Vagina (tissue), 2 donors: ENCODE measurements at regions not wholly inside any gene's neighbourhood (a gene's known extent, or its start where the extent isn't known, plus 50 kb on each side); places are given as distances from the start of the nearest gene placed in this dataset.
"Not testable (repeated sequence)": the region's sequence is repeated elsewhere in the genome, so short reads cannot be mapped to it uniquely, and the experiment has no call there.

Source experiments
- DNase-seq, 2 donors: peaks; one replicate each; pipeline ENCODE4 v3.0.0-alpha.2; 2017; ENCODE audit errors: extremely low spot score in 2 of 2
- H3K27ac ChIP-seq: fragments of 200-600 bp; sonication (generic); one replicate; pipeline ENCODE4 v1.5.1; 2019
- H3K27me3 ChIP-seq: fragments of 200-600 bp; sonication (generic); one replicate; pipeline ENCODE4 v1.5.1; 2019
- H3K36me3 ChIP-seq, 2 donors: fragments of 200-600 bp; sonication (generic); one replicate each; pipeline ENCODE4 v1.5.1; 2017 to 2019
- H3K4me1 ChIP-seq: fragments of 200-600 bp; sonication (generic); one replicate; pipeline ENCODE4 v1.5.1; 2019
- H3K4me3 ChIP-seq, 2 donors: fragments of 200-600 bp; sonication (generic); 1 replicate in 1 of 2; 2 replicates in 1 of 2; pipeline ENCODE4 v1.5.1; 2016 to 2019
- H3K9me3 ChIP-seq: fragments of 200-600 bp; sonication (generic); one replicate; pipeline ENCODE4 v1.5.1; 2019
- POLR2A ChIP-seq, 2 donors: fragments of 450-650 bp; IDR thresholded peaks; one replicate each; pipeline ENCODE4 v1.6.1; 2017; ENCODE audit warnings: antibody characterized with exemption in 2 of 2, mild to moderate bottlenecking in 2 of 2, moderate library complexity in 2 of 2
- POLR2AphosphoS5 ChIP-seq, 2 donors: sonication (generic); formaldehyde crosslinking; IDR thresholded peaks; one replicate each; pipeline ENCODE4 v1.9.0; 2017; ENCODE audit warnings: antibody characterized with exemption in 2 of 2, mild to moderate bottlenecking in 2 of 2, low read depth in 1 of 2; ENCODE audit not compliant: insufficient read depth in 1 of 2
- intact Hi-C: fragments of 100-400 bp; cut with DNase I; formaldehyde crosslinking; loops from one replicate; pipeline ENCODE4 v1.15.1; 2023
- TF ChIP-seq, protein P1 (sequence below), 3 experiments: fragments of 450-650 bp in 2 of 3; fragments of 200-600 bp in 1 of 3; sonication (generic) in 1 of 3; IDR thresholded peaks; one replicate each; pipeline ENCODE4 v1.5.1; 2017 to 2019; ENCODE audit warnings: antibody characterized with exemption in 3 of 3, mild to moderate bottlenecking in 2 of 3, moderate library complexity in 2 of 3

DNA sequence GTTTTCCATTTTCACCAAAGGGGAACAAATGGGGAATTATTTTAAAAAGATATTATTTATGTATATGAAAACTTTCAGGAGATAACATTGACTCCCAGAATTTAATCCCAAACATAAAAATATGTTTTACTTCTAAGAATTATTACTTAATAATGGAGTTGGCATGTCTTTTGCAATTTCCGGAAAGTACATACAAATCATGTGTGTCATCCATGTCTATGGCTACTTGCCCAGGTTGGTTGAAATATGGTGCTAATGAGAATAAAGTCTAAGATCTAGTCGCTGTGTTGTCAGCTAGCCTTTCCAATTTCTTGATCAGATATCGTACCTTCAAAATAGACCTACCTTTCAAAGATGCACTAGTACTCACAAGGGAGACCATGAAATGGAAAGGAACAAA lies 1003.2 kb upstream of the PCDH20 start:
- Histone ChIP-seq H3K27ac (no peak overlapping the region), H3K9me3 (no peaks in the 10 kb centered on the region), H3K4me1 (no peaks in the 10 kb centered on the region), H3K4me3 (no peak overlapping the region), H3K36me3 (no peaks in the 10 kb centered on the region), H3K27me3 (no peaks in the 10 kb centered on the region)
- intact Hi-C loops: no loop called here
- no peak for TF ChIP-seq POLR2A (IDR thresholded peaks at IDR 0.05)
- TF ChIP-seq, protein P1, sequence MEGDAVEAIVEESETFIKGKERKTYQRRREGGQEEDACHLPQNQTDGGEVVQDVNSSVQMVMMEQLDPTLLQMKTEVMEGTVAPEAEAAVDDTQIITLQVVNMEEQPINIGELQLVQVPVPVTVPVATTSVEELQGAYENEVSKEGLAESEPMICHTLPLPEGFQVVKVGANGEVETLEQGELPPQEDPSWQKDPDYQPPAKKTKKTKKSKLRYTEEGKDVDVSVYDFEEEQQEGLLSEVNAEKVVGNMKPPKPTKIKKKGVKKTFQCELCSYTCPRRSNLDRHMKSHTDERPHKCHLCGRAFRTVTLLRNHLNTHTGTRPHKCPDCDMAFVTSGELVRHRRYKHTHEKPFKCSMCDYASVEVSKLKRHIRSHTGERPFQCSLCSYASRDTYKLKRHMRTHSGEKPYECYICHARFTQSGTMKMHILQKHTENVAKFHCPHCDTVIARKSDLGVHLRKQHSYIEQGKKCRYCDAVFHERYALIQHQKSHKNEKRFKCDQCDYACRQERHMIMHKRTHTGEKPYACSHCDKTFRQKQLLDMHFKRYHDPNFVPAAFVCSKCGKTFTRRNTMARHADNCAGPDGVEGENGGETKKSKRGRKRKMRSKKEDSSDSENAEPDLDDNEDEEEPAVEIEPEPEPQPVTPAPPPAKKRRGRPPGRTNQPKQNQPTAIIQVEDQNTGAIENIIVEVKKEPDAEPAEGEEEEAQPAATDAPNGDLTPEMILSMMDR (IDR thresholded peaks at IDR 0.05): no peak
- TF ChIP-seq POLR2AphosphoS5 (IDR thresholded peaks at IDR 0.05; ENCODE audit: insufficient read depth in 1 of 2, low read depth in 1 of 2): no peak
- no peak for DNase-seq

DNA sequence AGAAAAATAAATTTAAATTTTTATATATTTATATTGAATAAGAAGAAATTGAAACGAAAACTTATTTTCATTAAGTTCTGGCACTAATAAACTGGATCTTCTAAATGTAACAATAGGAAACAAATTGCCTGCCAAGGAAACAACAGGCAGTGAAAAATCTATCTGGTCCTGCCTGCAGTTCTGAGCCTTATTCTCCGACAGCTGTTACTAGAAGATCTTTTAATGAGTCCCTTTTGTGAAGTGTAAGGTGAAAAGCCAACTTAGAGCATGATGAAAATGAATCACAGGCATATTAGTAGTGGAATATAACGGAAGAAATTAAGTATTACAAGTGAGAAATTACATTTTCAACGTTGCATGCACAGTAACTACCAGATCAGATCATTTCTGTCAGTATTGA lies 1002.7 kb upstream of the PCDH20 start:
- TF ChIP-seq, protein P1 (IDR thresholded peaks at IDR 0.05): no peak
- TF ChIP-seq POLR2AphosphoS5 (IDR thresholded peaks at IDR 0.05; ENCODE audit: insufficient read depth in 1 of 2, low read depth in 1 of 2) (no peak), POLR2A (IDR thresholded peaks at IDR 0.05) (no peak)

DNA sequence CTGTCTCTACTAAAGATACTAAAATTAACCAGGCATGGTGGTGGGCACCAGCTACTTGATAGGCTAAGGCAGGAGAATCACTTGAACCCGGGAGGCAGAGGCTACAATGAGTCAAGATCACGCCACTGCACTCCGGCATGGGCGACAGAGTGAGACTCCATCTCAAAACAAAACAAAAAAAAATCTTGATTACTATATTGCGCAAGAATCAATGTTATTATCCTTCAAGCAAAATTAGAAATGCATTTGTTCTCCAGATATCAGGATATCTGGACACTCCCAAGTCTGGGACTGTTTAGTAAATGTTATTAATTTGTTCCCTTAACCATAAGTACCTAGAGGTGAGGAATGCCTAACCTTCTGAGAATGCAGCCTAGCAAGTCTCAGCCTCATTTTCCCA lies 992.2 kb upstream of the PCDH20 start:
- TF ChIP-seq, protein P1 (IDR thresholded peaks at IDR 0.05): no peak
- TF ChIP-seq POLR2A (IDR thresholded peaks at IDR 0.05): no peak
- no peak for TF ChIP-seq POLR2AphosphoS5 (IDR thresholded peaks at IDR 0.05; ENCODE audit: insufficient read depth in 1 of 2, low read depth in 1 of 2)
- DNase-seq: no peak
- H3K9me3 ChIP-seq: no peaks in the 10 kb centered on the region
- H3K27ac ChIP-seq: no peak overlapping the region
- intact Hi-C loops: no loop called here
- no peak overlapping the region for H3K4me3 ChIP-seq
- H3K27me3 ChIP-seq: no peaks in the 10 kb centered on the region
- no peaks in the 10 kb centered on the region for H3K4me1 ChIP-seq
- no peaks in the 10 kb centered on the region for H3K36me3 ChIP-seq

More for the DNA sequence above, 1002.7 kb upstream of the PCDH20 start:
- no peak overlapping the region for H3K27ac ChIP-seq
- H3K36me3 ChIP-seq: no peaks in the 10 kb centered on the region
- no peak for DNase-seq
- H3K9me3 ChIP-seq: no peaks in the 10 kb centered on the region
- H3K4me1 ChIP-seq: no peaks in the 10 kb centered on the region
- no peaks in the 10 kb centered on the region for H3K27me3 ChIP-seq
- no peak overlapping the region for H3K4me3 ChIP-seq
- intact Hi-C loops: no loop called here

DNA sequence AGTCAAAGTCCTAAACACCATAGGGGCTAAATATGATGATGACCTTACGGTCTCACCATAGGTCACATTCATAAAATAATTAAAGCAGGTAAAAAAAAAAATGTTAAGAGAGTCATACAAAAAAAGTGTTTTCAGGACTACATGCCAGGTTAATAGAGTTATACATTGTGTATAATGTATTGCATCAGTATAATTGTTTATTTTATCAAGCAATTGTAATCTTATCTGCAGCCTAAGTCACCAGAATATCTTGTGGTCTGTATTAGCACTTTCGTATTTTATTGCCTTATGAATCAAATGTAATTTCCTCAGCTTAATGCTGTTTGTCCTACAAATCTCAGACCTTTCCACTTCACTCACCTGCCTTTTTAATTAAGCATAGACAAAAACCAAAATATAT lies 972.9 kb upstream of the PCDH20 start:
- Histone ChIP-seq H3K4me1 (no peaks in the 10 kb centered on the region), H3K9me3 (no peaks in the 10 kb centered on the region), H3K4me3 (no peak overlapping the region), H3K27me3 (no peaks in the 10 kb centered on the region), H3K36me3 (no peaks in the 10 kb centered on the region), H3K27ac (no peak overlapping the region)
- no peak for DNase-seq
- TF ChIP-seq POLR2AphosphoS5 (IDR thresholded peaks at IDR 0.05; ENCODE audit: insufficient read depth in 1 of 2, low read depth in 1 of 2) (no peak), POLR2A (IDR thresholded peaks at IDR 0.05) (no peak)
- TF ChIP-seq, protein P1 (IDR thresholded peaks at IDR 0.05): no peak
- intact Hi-C loops: no loop called here

DNA sequence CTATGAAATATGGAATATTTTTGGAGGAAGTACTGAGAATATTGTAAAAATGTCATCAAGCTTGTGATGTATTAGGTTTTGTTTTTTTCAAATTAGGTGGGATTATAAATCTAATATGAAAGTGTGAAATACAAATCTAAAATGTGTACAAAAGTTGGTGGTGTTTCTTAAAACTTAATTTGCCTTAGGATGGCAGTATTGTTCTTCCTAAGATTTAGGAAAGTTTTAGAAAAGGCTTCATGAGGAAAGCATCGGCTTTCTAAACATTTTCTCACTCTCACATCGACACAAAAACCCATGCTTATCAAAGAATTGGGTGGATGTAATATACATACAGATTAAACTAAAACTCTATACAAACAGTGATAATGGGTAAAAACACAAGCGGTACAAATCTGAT lies 972.0 kb upstream of the PCDH20 start:
- no peaks in the 10 kb centered on the region for H3K4me1 ChIP-seq
- DNase-seq: no peak
- no peaks in the 10 kb centered on the region for H3K9me3 ChIP-seq
- H3K27me3 ChIP-seq: no peaks in the 10 kb centered on the region
- no peak overlapping the region for H3K27ac ChIP-seq
- H3K4me3 ChIP-seq: no peak overlapping the region
- intact Hi-C loops: no loop called here
- H3K36me3 ChIP-seq: no peaks in the 10 kb centered on the region
- TF ChIP-seq POLR2AphosphoS5 (IDR thresholded peaks at IDR 0.05; ENCODE audit: insufficient read depth in 1 of 2, low read depth in 1 of 2): no peak
- TF ChIP-seq POLR2A (IDR thresholded peaks at IDR 0.05): no peak
- TF ChIP-seq, protein P1 (IDR thresholded peaks at IDR 0.05): no peak

DNA sequence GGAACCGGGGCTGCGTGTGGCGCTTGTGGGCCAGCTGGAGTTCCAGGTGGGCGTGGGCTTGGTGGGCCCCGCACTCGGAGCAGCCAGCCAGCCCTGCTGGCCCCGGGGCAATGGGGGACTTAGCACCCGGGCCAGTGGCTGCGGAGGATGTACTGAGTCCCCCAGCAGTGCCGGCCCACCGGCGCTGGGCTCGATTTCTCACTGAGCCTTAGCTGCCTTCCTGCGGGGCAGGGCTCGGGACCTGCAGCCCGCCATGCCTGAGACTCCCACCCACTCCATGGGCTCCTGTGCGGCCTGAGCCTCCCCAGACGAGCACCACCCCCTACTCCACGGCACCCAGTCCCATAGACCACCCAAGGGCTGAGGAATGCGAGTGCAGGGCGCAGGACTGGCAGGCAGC lies 963.6 kb upstream of the PCDH20 start:
- H3K4me3 ChIP-seq, H3K9me3 ChIP-seq, H3K36me3 ChIP-seq, H3K27ac ChIP-seq, H3K27me3 ChIP-seq, H3K4me1 ChIP-seq, DNase-seq, intact Hi-C loops: not testable (repeated sequence)
